Parathyroid adenoma (tissue), 2 donors: ENCODE measurements at regions not wholly inside any gene's neighbourhood (a gene's known extent, or its start where the extent isn't known, plus 50 kb on each side); places are given as distances from the start of the nearest gene placed in this dataset.
"Not testable (repeated sequence)": the region's sequence is repeated elsewhere in the genome, so short reads cannot be mapped to it uniquely, and the experiment has no call there.

ENCODE experiments used
- H2AFZ ChIP-seq: fragments of 300-600 bp; sonication (generic); one replicate; pipeline ENCODE4 v1.7.0; 2017; ENCODE audit warnings: antibody characterized with exemption, mild to moderate bottlenecking
- H3K27ac ChIP-seq: fragments of 300-600 bp; sonication (generic); one replicate; pipeline ENCODE4 v1.7.0; 2017
- H3K27me3 ChIP-seq: fragments of 300-600 bp; sonication (generic); one replicate; pipeline ENCODE4 v1.7.0; 2017; ENCODE audit warnings: low read length; ENCODE audit not compliant: control insufficient read depth, insufficient read depth
- H3K36me3 ChIP-seq: fragments of 300-600 bp; sonication (generic); one replicate; pipeline ENCODE4 v1.7.0; 2017; ENCODE audit warnings: low read length; ENCODE audit not compliant: control insufficient read depth, insufficient read depth
- H3K4me1 ChIP-seq: fragments of 300-600 bp; sonication (generic); one replicate; pipeline ENCODE4 v1.7.0; 2017; ENCODE audit warnings: control low read depth
- H3K4me2 ChIP-seq: fragments of 300-600 bp; sonication (generic); one replicate; pipeline ENCODE4 v1.7.0; 2017; ENCODE audit warnings: low read length
- H3K4me3 ChIP-seq: fragments of 300-600 bp; sonication (generic); one replicate; pipeline ENCODE4 v1.7.0; 2017; ENCODE audit warnings: low read depth, low read length
- H3K79me2 ChIP-seq: fragments of 300-600 bp; sonication (generic); one replicate; pipeline ENCODE4 v1.7.0; 2017; ENCODE audit warnings: control low read depth
- H3K9ac ChIP-seq: fragments of 300-600 bp; sonication (generic); one replicate; pipeline ENCODE4 v1.7.0; 2017; ENCODE audit warnings: mild to moderate bottlenecking
- H3K9me3 ChIP-seq: fragments of 300-600 bp; sonication (generic); one replicate; pipeline ENCODE4 v1.7.0; 2017; ENCODE audit warnings: low read length; ENCODE audit not compliant: control insufficient read depth
- TF ChIP-seq, protein P1 (sequence below): fragments of 300-600 bp; sonication (generic); IDR thresholded peaks from one replicate; pipeline ENCODE4 v1.7.0; 2017; ENCODE audit warnings: antibody characterized with exemption, mild to moderate bottlenecking
- donor health status: primary hyperparathyroidism.

DNA sequence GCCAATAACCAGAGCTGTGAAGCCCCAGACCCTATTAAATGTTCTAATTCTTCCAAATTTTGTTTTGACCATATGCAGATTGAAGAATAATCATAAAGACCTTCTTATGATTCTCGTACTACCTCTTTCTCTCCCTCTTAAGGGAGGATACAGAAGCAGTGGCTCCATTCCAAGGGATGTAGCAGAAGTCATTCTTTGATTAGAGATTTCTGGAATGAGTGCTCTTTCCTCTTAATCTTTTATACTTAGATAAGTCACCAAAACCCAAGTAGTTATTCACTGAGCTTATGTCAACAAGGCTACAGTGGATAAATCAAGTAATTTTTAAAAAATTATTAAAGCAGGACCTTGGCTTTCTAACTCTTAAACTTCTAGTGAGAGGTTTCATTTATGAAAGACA lies 266.0 kb upstream of the STXBP5 start:
- Histone ChIP-seq H3K79me2 (no peaks in the 10 kb centered on the region), H3K27ac (no peak overlapping the region), H3K36me3 (no peaks in the 10 kb centered on the region), H3K9ac (no peak overlapping the region), H3K9me3 (no peaks in the 10 kb centered on the region), H2AFZ (no peak overlapping the region), H3K27me3 (no peaks in the 10 kb centered on the region), H3K4me3 (no peak overlapping the region), H3K4me2 (no peak overlapping the region), H3K4me1 (peaks cover 20% of the 10 kb centered on the region)
- TF ChIP-seq, protein P1, sequence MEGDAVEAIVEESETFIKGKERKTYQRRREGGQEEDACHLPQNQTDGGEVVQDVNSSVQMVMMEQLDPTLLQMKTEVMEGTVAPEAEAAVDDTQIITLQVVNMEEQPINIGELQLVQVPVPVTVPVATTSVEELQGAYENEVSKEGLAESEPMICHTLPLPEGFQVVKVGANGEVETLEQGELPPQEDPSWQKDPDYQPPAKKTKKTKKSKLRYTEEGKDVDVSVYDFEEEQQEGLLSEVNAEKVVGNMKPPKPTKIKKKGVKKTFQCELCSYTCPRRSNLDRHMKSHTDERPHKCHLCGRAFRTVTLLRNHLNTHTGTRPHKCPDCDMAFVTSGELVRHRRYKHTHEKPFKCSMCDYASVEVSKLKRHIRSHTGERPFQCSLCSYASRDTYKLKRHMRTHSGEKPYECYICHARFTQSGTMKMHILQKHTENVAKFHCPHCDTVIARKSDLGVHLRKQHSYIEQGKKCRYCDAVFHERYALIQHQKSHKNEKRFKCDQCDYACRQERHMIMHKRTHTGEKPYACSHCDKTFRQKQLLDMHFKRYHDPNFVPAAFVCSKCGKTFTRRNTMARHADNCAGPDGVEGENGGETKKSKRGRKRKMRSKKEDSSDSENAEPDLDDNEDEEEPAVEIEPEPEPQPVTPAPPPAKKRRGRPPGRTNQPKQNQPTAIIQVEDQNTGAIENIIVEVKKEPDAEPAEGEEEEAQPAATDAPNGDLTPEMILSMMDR, result no peak

DNA sequence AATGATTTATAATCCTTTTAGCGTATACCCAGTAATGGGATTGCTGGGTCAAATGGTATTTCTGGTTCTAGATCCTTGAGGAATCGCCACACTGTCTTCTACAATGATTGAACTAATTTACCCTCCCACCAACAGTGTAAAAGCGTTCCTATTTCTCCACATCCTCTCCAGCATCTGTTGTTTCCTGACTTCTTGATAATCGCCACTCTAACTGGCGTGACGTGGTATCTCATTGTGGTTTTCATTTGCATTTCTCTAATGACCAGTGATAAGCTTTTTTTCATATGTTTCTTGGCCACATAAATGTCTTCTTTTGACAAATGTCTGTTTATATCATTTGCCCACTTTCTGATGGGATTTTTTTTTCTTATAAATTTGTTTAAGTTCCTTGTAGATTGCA lies 264.8 kb upstream of the STXBP5 start:
- peaks cover 20% of the 10 kb centered on the region for H3K4me1 ChIP-seq
- not testable (repeated sequence) for H3K79me2 ChIP-seq, H3K27me3 ChIP-seq, H3K4me3 ChIP-seq, H3K4me2 ChIP-seq, H3K9ac ChIP-seq, H3K9me3 ChIP-seq, H2AFZ ChIP-seq, H3K36me3 ChIP-seq, H3K27ac ChIP-seq

DNA sequence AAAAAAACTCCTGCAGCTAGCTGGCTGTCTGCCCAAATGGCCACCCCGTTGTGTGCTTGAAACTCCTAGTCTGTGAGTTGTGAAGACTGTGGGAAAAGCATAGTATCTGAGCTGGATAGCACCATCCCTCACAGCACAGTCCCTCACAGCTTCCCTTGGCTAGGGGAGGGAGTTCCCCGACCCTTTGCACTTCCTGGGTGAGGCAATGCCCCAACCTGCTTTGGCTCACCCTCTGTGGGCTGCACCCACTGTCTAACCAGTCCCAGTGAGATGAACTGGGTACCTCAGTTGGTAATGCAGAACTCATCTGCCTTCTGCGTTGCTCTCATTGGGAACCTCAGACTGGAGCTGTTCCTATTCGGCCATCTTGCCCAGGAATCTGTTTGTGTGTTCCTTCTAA lies 260.6 kb upstream of the STXBP5 start:
- Histone ChIP-seq H3K4me3 (no peak overlapping the region), H3K27ac (no peak overlapping the region), H3K36me3 (no peaks in the 10 kb centered on the region), H3K9me3 (no peaks in the 10 kb centered on the region), H2AFZ (peak overlapping the region; percentile 30), H3K9ac (no peak overlapping the region), H3K4me1 (peaks cover 16% of the 10 kb centered on the region), H3K4me2 (no peak overlapping the region), H3K27me3 (no peaks in the 10 kb centered on the region), H3K79me2 (no peaks in the 10 kb centered on the region)
- TF ChIP-seq, protein P1, result no peak

DNA sequence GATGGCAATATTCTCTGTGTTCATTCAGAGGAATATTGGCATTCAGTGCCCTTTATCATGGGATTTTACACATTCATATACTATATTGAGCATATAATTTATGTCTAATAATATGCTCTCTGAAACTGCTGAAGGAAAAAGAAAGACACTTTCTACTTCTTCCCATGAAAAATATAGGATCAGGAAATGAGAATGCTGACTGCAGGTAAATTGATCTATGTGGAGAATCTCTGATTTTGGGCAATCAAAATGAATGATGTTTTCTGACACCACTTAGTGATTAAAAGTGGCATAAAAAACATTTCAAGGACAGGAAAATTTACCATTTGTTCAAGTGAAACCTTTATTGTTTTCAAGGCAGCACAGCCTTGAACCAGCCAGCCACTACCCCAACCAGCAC lies 260.1 kb upstream of the STXBP5 start:
- H3K4me3 ChIP-seq, result no peak overlapping the region
- no peaks in the 10 kb centered on the region for H3K79me2 ChIP-seq
- H3K36me3 ChIP-seq, result no peaks in the 10 kb centered on the region
- no peak overlapping the region for H3K4me2 ChIP-seq
- TF ChIP-seq, protein P1, result no peak
- H3K27me3 ChIP-seq, result no peaks in the 10 kb centered on the region
- H3K9me3 ChIP-seq, result no peaks in the 10 kb centered on the region
- no peak overlapping the region for H3K9ac ChIP-seq
- peak overlapping the region; percentile 30 for H2AFZ ChIP-seq
- H3K27ac ChIP-seq, result no peak overlapping the region
- peaks cover 16% of the 10 kb centered on the region for H3K4me1 ChIP-seq

DNA sequence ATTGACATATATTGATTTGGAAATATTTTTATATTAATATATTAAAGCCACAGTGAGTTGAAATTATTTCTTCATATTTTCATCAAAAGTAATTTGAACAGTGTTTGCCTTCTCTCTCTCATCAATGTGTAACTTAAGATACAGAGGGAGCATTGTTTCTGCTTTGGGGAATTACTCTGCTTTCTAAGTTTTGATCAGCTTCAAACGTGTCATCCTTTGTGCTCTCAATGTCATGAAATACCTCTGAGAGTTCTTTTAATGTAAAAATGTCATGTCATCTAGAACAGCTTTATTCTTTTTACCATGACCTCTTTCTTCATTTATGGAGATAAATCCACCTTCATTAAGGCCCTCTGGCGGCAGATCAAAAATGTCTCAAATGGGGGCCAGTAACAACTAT lies 259.4 kb upstream of the STXBP5 start:
- Histone ChIP-seq H3K9me3 (no peaks in the 10 kb centered on the region), H3K4me1 (peaks cover 16% of the 10 kb centered on the region), H3K27ac (no peak overlapping the region), H3K79me2 (no peaks in the 10 kb centered on the region), H3K36me3 (no peaks in the 10 kb centered on the region), H3K4me2 (no peak overlapping the region), H2AFZ (no peak overlapping the region), H3K27me3 (no peaks in the 10 kb centered on the region), H3K9ac (no peak overlapping the region), H3K4me3 (no peak overlapping the region)
- TF ChIP-seq, protein P1, result no peak
